ENCODE measurements at regions not wholly inside any gene's neighbourhood (a gene's known extent, or its start where the extent isn't known, plus 50 kb on each side); places are given as distances from the start of the nearest gene placed in this dataset.

GRCh38 chr13:26133286-26133685 lies 81.5 kb upstream of the SHISA2 start:
- TF ChIP-seq POLR2AphosphoS5 (IDR thresholded peaks at IDR 0.05) (no peak), CTCF (IDR thresholded peaks at IDR 0.05) (no peak), POLR2A (IDR thresholded peaks at IDR 0.05; ENCODE audit: low read depth) (no peak), EP300 (IDR thresholded peaks at IDR 0.05) (no peak)
